Activated CD8-positive, alpha-beta T cell treated with anti-CD3 and anti-CD28 coated beads for 36 hours (primary cell): ENCODE measurements at regions not wholly inside any gene's neighbourhood (a gene's known extent, or its start where the extent isn't known, plus 50 kb on each side); places are given as distances from the start of the nearest gene placed in this dataset.
A peak's percentile ranks its signal among the peaks of the same experiment; 100 is the strongest.

Source experiments
- ATAC-seq: fragments of 200-7000 bp; cut with Tn5 transposase; one replicate; pipeline ENCODE4 v1.10.0; 2021; ENCODE audit warnings: mild to moderate bottlenecking, moderate library complexity
- CTCF ChIA-PET: fragments of 350-600 bp; sonication (Branson Sonifier 250); formaldehyde crosslinking; loops from one replicate; lab custom pipeline; 2021; ENCODE audit warnings: antibody characterized with exemption; lab: Charles Lee
- POLR2A ChIA-PET: fragments of 350-600 bp; sonication (Branson Sonifier 250); formaldehyde crosslinking; loops from one replicate; lab custom pipeline; 2021; ENCODE audit warnings: antibody characterized with exemption; lab: Charles Lee
- DNase-seq: peaks from one replicate; pipeline ENCODE4 v3.0.0-alpha.2; 2020
- H3K27ac Mint-ChIP-seq: one replicate; pipeline ENCODE4 v1.8.0; 2021; ENCODE audit warnings: mild to moderate bottlenecking, mixed read lengths
- H3K27me3 Mint-ChIP-seq: one replicate; pipeline ENCODE4 v1.8.0; 2021; ENCODE audit warnings: mixed read lengths
- H3K36me3 Mint-ChIP-seq: one replicate; pipeline ENCODE4 v1.8.0; 2021; ENCODE audit warnings: low read depth, mixed read lengths
- H3K4me1 Mint-ChIP-seq: one replicate; pipeline ENCODE4 v1.8.0; 2021; ENCODE audit warnings: low read depth, mixed read lengths
- H3K4me3 Mint-ChIP-seq: one replicate; pipeline ENCODE4 v1.8.0; 2021; ENCODE audit warnings: mild to moderate bottlenecking, moderate library complexity, mixed read lengths
- H3K9me3 Mint-ChIP-seq: one replicate; pipeline ENCODE4 v1.8.0; 2021; ENCODE audit warnings: mixed read lengths
- CTCF ChIP-seq: fragments of 200-600 bp; IDR thresholded peaks from one replicate; pipeline ENCODE4 v1.8.0; 2022; ENCODE audit warnings: antibody characterized with exemption, mild to moderate bottlenecking
- intact Hi-C: fragments of 100-400 bp; cut with micrococcal nuclease; formaldehyde crosslinking; loops from one replicate; pipeline ENCODE4 v1.10.0; 2022

- H3K9me3 Mint-ChIP-seq, result no peaks in the 10 kb centered on the region
- ATAC-seq (no peak), DNase-seq (no peak)
- H3K27ac Mint-ChIP-seq, result no peak overlapping the region
- H3K4me3 Mint-ChIP-seq, result no peak overlapping the region
- intact Hi-C loops, result no loop called here
- ChIA-PET CTCF (no interaction called here), POLR2A (no interaction called here)
- H3K4me1 Mint-ChIP-seq, result no peaks in the 10 kb centered on the region
- no peaks in the 10 kb centered on the region for H3K36me3 Mint-ChIP-seq
- TF ChIP-seq CTCF, result no peak
- no peaks in the 10 kb centered on the region for H3K27me3 Mint-ChIP-seq
Measured at GRCh38 chrX:115940348-115940747, 230.2 kb upstream of the AGTR2 start.

GRCh38 chrX:115940888-115941332, 229.6 kb upstream of the AGTR2 start:
- ChIA-PET CTCF (no interaction called here), POLR2A (no interaction called here)
- TF ChIP-seq CTCF, result no peak
- no peak overlapping the region for H3K4me3 Mint-ChIP-seq
- intact Hi-C loops, result no loop called here
- H3K36me3 Mint-ChIP-seq, result no peaks in the 10 kb centered on the region
- no peak overlapping the region for H3K27ac Mint-ChIP-seq
- ATAC-seq (no peak), DNase-seq (peak; percentile 6)
- H3K9me3 Mint-ChIP-seq, result no peaks in the 10 kb centered on the region
- H3K4me1 Mint-ChIP-seq, result no peaks in the 10 kb centered on the region
- H3K27me3 Mint-ChIP-seq, result no peaks in the 10 kb centered on the region

- H3K4me1 Mint-ChIP-seq, result no peaks in the 10 kb centered on the region
- H3K27me3 Mint-ChIP-seq, result no peaks in the 10 kb centered on the region
- ChIA-PET CTCF (no interaction called here), POLR2A (no interaction called here)
- H3K9me3 Mint-ChIP-seq, result no peaks in the 10 kb centered on the region
- DNase-seq, result no peak
- no peak for TF ChIP-seq CTCF
- ATAC-seq, result no peak
- no peak overlapping the region for H3K4me3 Mint-ChIP-seq
- intact Hi-C loops, result no loop called here
- H3K27ac Mint-ChIP-seq, result no peak overlapping the region
- H3K36me3 Mint-ChIP-seq, result no peaks in the 10 kb centered on the region
Measured at GRCh38 chrX:115941388-115941787, 229.2 kb upstream of the AGTR2 start.

- no peak for TF ChIP-seq CTCF
- POLR2A ChIA-PET, result no interaction called here
- DNase-seq (no peak), ATAC-seq (no peak)
- Mint-ChIP-seq H3K4me1 (no peaks in the 10 kb centered on the region), H3K9me3 (no peaks in the 10 kb centered on the region), H3K4me3 (no peak overlapping the region), H3K27me3 (no peaks in the 10 kb centered on the region), H3K27ac (no peak overlapping the region), H3K36me3 (no peaks in the 10 kb centered on the region)
- CTCF ChIA-PET, result no interaction called here
- intact Hi-C loops, result no loop called here
Measured at GRCh38 chrX:115946059-115946458, 224.5 kb upstream of the AGTR2 start.

- Mint-ChIP-seq H3K4me1 (no peaks in the 10 kb centered on the region), H3K27me3 (no peaks in the 10 kb centered on the region), H3K4me3 (no peak overlapping the region), H3K27ac (no peak overlapping the region), H3K9me3 (no peaks in the 10 kb centered on the region), H3K36me3 (no peaks in the 10 kb centered on the region)
- TF ChIP-seq CTCF, result no peak
- no peak for DNase-seq
- intact Hi-C loops, result no loop called here
- ChIA-PET POLR2A (no interaction called here), CTCF (no interaction called here)
- no peak for ATAC-seq
Measured at GRCh38 chrX:115948018-115948923, 222.3 kb upstream of the AGTR2 start.
